Lower lobe of right lung (tissue), 2 donors: ENCODE measurements at regions not wholly inside any gene's neighbourhood (a gene's known extent, or its start where the extent isn't known, plus 50 kb on each side); places are given as distances from the start of the nearest gene placed in this dataset.

ENCODE experiments used
- ATAC-seq, 2 donors: fragments of 200-7000 bp; cut with Tn5 transposase; one replicate each; pipeline ENCODE4 v1.9.1; 2020 to 2022; ENCODE audit warnings: mild to moderate bottlenecking in 2 of 2, moderate library complexity in 2 of 2
- DNase-seq: peaks from one replicate; pipeline ENCODE4 v3.0.0-alpha.2; 2020
- H3K27ac ChIP-seq: fragments of 200-600 bp; one replicate; pipeline ENCODE4 v1.8.0; 2022
- H3K27me3 ChIP-seq: fragments of 200-600 bp; one replicate; pipeline ENCODE4 v1.8.0; 2022; ENCODE audit warnings: low read depth
- H3K36me3 ChIP-seq: fragments of 200-600 bp; one replicate; pipeline ENCODE4 v1.8.0; 2022; ENCODE audit warnings: mild to moderate bottlenecking
- H3K4me1 ChIP-seq: fragments of 200-600 bp; one replicate; pipeline ENCODE4 v1.8.0; 2022
- H3K4me3 ChIP-seq: fragments of 200-600 bp; one replicate; pipeline ENCODE4 v1.8.0; 2022; ENCODE audit warnings: mild to moderate bottlenecking
- H3K9me3 ChIP-seq: fragments of 200-600 bp; one replicate; pipeline ENCODE4 v1.8.0; 2022
- intact Hi-C: fragments of 100-400 bp; cut with DNase I; formaldehyde crosslinking; loops from one replicate; pipeline ENCODE4 v1.11.0; 2022
- TF ChIP-seq, protein P1 (sequence below): fragments of 200-600 bp; IDR thresholded peaks from one replicate; pipeline ENCODE4 v1.8.0; 2022; ENCODE audit warnings: antibody characterized with exemption, mild to moderate bottlenecking
- donor health status: DM: no; HTN: yes; CAD: no; lungs with severe emphysema.

DNA sequence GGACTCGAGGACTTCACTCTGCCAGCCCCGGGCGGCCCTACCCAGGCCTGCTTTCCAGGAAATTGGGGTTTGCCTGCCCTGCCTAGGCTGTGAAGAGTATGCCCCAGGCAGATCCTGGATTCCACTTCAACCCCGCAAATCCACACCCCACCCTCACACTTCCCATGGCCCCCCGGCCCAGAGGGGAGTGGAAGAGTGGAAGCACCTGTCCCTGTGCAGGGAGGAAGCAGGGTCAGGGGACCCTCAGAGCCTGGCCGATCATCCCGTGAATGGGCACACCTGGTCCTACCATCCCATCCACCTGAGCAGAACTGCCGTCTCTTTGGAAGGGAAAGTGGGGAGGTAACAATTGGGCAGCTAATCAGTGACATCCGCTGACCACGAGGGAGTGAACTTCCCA is 245.2 kb downstream of the EIPR1 start:
- Histone ChIP-seq H3K27ac (no peak overlapping the region), H3K4me3 (no peak overlapping the region), H3K27me3 (no peaks in the 10 kb centered on the region), H3K4me1 (no peaks in the 10 kb centered on the region), H3K9me3 (no peaks in the 10 kb centered on the region), H3K36me3 (no peaks in the 10 kb centered on the region)
- intact Hi-C loops, result no loop called here
- no peak for DNase-seq
- ATAC-seq, result no peak
- TF ChIP-seq, protein P1, sequence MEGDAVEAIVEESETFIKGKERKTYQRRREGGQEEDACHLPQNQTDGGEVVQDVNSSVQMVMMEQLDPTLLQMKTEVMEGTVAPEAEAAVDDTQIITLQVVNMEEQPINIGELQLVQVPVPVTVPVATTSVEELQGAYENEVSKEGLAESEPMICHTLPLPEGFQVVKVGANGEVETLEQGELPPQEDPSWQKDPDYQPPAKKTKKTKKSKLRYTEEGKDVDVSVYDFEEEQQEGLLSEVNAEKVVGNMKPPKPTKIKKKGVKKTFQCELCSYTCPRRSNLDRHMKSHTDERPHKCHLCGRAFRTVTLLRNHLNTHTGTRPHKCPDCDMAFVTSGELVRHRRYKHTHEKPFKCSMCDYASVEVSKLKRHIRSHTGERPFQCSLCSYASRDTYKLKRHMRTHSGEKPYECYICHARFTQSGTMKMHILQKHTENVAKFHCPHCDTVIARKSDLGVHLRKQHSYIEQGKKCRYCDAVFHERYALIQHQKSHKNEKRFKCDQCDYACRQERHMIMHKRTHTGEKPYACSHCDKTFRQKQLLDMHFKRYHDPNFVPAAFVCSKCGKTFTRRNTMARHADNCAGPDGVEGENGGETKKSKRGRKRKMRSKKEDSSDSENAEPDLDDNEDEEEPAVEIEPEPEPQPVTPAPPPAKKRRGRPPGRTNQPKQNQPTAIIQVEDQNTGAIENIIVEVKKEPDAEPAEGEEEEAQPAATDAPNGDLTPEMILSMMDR, result no peak

DNA sequence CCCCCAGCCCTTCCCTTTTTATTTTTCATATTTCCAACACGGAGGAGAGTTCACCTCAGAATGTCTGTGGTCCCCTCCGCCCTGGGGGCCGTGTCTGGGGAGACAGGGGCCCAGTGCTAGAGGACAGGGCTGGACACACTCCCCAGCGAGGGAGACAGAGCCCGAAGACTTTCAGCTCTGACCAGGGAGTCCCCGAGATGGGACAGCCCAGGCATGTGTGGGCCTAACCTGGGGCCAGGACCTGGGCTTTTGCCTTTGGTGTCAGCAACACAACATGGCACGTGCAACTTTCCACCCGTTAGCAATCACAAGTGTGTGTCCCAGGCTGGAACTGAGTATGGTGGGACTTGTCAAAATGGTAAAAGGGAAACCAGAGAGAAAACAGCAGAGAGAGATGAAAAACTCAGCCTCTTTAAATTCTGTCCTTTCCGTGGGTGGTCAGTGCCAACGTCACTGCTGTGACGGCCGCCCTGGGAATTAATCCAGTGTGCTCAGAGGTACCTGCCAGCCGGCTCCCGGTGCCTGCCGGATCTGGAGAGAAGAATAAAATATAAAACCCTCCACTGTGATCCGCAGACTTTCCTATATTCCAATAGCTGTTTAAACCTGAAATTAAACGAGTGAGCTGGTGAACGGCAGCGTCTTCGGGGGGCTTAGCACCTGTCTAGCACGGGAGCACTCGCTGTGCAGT is 245.8 kb downstream of the EIPR1 start:
- DNase-seq (no peak), ATAC-seq (peak in 1 of 2 donors; percentile 19)
- TF ChIP-seq, protein P1, result no peak
- Histone ChIP-seq H3K36me3 (no peaks in the 10 kb centered on the region), H3K27ac (no peak overlapping the region), H3K4me3 (no peak overlapping the region), H3K27me3 (no peaks in the 10 kb centered on the region), H3K4me1 (no peaks in the 10 kb centered on the region), H3K9me3 (no peaks in the 10 kb centered on the region)
- intact Hi-C loops, result no loop called here

DNA sequence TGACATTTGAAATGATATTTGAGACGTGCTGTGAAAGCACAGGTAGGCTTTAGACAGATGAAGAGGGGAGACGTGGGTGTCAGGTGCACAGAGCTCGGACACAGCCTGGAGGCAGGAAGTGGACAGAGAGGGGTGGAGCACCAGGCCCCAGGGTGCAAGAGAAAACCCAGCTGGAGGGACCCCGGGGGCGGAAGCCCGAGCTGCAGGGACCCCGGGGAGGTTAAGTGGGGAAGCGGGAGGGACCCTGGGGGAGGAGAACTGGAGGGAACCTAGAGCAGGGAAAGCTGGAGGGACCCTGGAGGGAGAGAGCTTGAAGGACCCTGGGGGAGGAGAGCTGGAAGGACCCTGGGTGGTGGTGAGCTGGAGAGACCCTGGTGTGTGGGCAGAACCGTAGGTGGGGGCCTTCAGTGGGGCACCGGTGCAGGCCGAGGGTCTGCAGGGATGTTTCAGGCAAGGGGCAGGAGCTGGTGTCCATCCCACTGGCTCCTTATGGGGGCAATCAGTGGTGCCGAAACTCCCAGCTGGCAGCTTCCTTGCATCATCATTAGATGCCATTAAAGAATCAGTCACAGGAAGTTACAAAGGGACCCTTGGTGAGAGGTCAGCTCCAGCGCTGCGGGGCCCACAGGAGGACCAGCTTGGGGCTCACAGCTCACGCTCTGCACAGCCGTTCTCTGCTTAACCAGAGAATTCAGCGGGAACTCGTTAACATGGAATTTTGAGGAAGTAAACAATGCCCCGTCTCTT is 246.6 kb downstream of the EIPR1 start:
- Histone ChIP-seq H3K4me1 (no peaks in the 10 kb centered on the region), H3K9me3 (no peaks in the 10 kb centered on the region), H3K4me3 (no peak overlapping the region), H3K27me3 (no peaks in the 10 kb centered on the region), H3K36me3 (no peaks in the 10 kb centered on the region), H3K27ac (no peak overlapping the region)
- TF ChIP-seq, protein P1, result no peak
- intact Hi-C loops, result no loop called here
- no peak for ATAC-seq
- DNase-seq, result no peak

DNA sequence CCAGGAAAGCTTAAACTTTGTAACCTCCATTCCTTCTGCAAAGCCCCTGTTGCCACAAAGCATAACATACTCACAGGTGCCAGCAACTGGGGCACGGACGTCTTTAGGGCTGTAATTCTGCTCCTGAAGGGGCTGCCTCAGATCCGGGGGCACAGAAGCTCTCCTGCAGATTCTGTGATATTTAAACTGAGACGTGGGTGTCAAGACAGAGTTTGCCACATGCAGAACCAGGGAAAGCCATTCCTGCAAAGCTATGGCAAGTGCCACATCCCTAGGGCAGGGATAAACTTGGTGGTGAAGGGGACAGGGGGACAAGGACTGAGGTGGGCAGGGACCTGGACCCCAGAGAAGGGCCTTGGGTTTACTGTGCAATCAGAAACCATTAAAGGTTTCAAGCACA is 247.2 kb downstream of the EIPR1 start:
- no peaks in the 10 kb centered on the region for H3K36me3 ChIP-seq
- TF ChIP-seq, protein P1, result no peak
- no peak for DNase-seq
- ATAC-seq, result no peak
- intact Hi-C loops, result no loop called here
- H3K4me1 ChIP-seq, result no peaks in the 10 kb centered on the region
- H3K4me3 ChIP-seq, result no peak overlapping the region
- H3K27me3 ChIP-seq, result no peaks in the 10 kb centered on the region
- H3K27ac ChIP-seq, result no peak overlapping the region
- H3K9me3 ChIP-seq, result no peaks in the 10 kb centered on the region

DNA sequence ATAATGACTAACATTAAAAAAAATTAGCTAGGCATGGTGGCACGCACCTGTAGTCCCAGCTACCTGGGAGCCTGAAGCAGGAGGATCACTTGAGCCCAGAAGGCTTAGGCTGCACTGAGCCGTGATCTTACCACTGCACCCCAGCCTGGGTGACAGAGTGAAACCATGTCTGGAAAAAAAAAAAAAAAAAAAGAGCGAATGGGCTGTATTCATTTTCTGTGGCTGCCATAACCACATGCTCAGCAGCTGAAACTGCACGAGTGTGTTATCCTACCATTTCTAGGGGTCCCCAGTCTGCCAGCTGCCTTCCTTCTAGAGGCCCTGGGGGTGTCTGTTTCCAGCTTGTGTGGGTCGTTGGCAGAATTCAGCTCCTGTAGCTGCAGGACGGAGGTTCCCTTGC is 247.8 kb downstream of the EIPR1 start:
- no peak overlapping the region for H3K27ac ChIP-seq
- no peak overlapping the region for H3K4me3 ChIP-seq
- intact Hi-C loops, result no loop called here
- H3K4me1 ChIP-seq, result no peaks in the 10 kb centered on the region
- DNase-seq (no peak), ATAC-seq (no peak)
- TF ChIP-seq, protein P1, result no peak
- no peaks in the 10 kb centered on the region for H3K9me3 ChIP-seq
- H3K27me3 ChIP-seq, result no peaks in the 10 kb centered on the region
- H3K36me3 ChIP-seq, result no peaks in the 10 kb centered on the region
